GM18868 (cell line): ENCODE measurements at regions not wholly inside any gene's neighbourhood (a gene's known extent, or its start where the extent isn't known, plus 50 kb on each side); places are given as distances from the start of the nearest gene placed in this dataset.
"Not testable (repeated sequence)": the region's sequence is repeated elsewhere in the genome, so short reads cannot be mapped to it uniquely, and the experiment has no call there.

Experiments used
- ATAC-seq: cut with Tn5 transposase; IDR thresholded peaks from one replicate; pipeline ENCODE4 v1.9.1; 2021; ENCODE audit warnings: mild to moderate bottlenecking, moderate library complexity; ENCODE audit not compliant: unreplicated experiment

- ATAC-seq = not testable (repeated sequence)
Measured at GRCh38 chr3:103297502-103297901, 862.7 kb downstream of the ZPLD1 start.

- no peak for ATAC-seq
Measured at GRCh38 chr3:103306104-103306503, 871.3 kb downstream of the ZPLD1 start.

- ATAC-seq = no peak
Measured at GRCh38 chr3:103308921-103309320, 874.1 kb downstream of the ZPLD1 start.

- ATAC-seq = no peak
Measured at GRCh38 chr3:103319912-103320311, 885.1 kb downstream of the ZPLD1 start.

- ATAC-seq = no peak
Measured at GRCh38 chr3:103337179-103337845, 902.5 kb downstream of the ZPLD1 start.

- no peak for ATAC-seq
Measured at GRCh38 chr3:103341078-103341606, 906.3 kb downstream of the ZPLD1 start.

DNA sequence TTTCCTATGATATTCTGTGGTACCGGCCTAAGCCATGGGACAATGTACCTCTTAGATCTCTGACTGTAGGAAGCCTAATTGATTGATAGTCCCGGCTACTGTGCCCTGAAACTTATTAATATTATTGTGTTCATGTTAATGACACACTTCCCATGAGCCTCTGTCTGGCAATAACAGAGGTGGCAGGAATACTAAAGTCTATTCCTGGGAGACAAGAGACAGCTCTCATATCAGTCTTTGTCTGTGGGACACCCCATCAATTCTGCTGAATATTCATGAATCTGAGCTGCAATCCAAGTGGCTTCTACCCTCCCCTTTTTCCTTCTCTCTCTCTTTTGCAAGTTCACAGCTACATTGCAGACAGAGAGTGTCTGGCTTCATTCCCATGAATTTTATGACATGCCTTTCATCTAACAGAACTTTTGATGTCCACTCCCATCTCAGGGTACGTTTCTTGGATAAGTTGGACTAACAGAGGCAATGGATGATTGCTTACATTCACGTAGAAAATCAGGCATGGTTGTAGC lies 907.5 kb downstream of the ZPLD1 start:
- no peak for ATAC-seq

- no peak for ATAC-seq
Measured at GRCh38 chr3:103349760-103350159, 914.9 kb downstream of the ZPLD1 start.

- ATAC-seq = no peak
Measured at GRCh38 chr3:103365467-103365866, 930.7 kb downstream of the ZPLD1 start.

GRCh38 chr3:103367481-103367880 lies 932.7 kb downstream of the ZPLD1 start:
- ATAC-seq = no peak

- no peak for ATAC-seq
Measured at GRCh38 chr3:103371411-103371810, 936.6 kb downstream of the ZPLD1 start.

GRCh38 chr3:103372031-103372430 lies 937.2 kb downstream of the ZPLD1 start:
- ATAC-seq = no peak

DNA sequence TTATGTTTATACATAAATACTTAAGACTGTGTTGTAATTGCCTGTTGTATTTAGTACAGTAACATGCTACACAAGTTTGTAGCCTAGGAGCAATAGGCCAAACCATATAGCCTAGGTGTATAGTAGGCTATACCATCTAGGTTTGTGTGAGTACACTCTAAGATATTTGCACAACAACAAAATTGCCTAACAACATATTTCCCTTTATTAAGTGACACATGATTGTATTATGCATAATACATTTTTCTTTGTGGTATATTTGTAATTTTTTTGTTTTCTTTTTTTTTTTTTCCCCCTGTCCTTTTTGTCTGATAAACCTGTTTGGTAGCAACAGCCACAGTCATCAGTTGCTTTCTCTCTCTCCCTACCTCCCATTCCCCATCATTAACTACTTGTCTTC lies 945.6 kb downstream of the ZPLD1 start:
- no peak for ATAC-seq

DNA sequence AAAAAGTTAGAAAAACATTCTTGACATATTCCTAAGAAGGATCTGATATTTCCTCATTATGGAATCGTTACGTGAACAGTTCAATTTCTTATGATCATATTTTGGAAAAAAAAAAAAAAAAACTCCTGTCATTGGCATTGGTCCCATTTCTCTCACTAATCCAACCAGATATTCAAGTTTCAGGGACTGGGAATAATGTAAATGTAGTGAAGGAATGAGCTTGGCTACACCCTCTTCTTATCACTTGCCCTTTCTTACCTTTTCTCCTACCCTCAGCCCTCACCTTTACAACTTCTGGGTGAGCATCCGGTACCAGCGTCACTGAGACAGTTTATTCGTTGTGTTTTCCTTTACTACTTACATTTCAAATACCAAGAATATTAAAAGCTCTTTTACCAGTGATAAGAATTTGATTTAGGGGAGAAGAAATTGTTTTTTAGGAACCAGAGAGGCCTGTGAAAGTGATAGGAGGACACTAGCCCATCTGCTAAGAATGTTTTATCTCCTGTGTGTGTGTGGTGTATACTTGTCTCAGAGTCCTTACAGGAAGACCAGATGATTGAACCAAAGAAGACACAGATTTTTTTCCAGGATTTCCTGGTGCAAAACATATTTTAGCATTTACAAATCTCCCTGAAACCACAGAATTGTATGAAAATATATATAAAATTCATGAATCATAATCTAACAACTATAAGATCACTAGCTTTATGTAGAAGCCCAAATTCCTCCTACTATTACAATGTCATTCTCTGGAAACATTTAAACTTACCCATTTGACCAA lies 946.7 kb downstream of the ZPLD1 start:
- no peak for ATAC-seq

GRCh38 chr3:103385961-103386656 lies 951.3 kb downstream of the ZPLD1 start:
- ATAC-seq = no peak

DNA sequence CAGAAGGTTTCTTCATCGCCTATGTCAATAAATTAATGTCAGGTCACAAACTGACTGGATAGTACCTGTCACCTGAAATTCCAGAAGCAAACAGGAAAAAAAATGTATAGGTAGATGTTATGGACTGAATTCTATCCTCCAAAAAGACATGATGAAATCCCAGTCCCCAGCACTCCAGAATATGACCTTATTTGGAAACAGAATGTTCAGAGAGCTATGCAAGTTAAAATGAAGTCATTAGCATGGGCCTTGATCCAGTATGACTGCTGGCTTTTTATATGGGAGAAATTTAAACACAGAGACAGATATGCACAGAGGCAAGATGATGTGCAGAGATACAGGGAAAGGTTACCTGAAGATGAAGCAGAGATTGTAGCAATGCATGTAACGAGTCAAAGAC lies 953.4 kb downstream of the ZPLD1 start:
- no peak for ATAC-seq

DNA sequence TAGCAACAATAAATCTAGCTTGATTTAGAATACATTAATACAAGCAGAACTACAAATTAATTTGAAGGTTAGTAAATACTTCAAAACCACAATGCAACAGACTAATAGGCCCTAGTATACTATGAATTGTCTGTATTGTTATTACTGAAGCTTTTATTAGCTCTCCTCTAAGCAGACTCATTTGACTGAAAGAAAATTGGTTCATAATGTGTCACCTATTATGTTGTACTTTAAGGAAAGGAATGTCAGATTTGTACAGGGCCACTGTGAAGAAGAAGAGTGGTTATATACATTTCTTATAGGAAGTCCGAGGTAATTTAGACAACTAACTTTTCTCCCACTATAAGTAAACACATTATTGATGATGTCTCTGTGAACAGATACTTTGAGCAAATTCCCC lies 954.5 kb downstream of the ZPLD1 start:
- no peak for ATAC-seq

DNA sequence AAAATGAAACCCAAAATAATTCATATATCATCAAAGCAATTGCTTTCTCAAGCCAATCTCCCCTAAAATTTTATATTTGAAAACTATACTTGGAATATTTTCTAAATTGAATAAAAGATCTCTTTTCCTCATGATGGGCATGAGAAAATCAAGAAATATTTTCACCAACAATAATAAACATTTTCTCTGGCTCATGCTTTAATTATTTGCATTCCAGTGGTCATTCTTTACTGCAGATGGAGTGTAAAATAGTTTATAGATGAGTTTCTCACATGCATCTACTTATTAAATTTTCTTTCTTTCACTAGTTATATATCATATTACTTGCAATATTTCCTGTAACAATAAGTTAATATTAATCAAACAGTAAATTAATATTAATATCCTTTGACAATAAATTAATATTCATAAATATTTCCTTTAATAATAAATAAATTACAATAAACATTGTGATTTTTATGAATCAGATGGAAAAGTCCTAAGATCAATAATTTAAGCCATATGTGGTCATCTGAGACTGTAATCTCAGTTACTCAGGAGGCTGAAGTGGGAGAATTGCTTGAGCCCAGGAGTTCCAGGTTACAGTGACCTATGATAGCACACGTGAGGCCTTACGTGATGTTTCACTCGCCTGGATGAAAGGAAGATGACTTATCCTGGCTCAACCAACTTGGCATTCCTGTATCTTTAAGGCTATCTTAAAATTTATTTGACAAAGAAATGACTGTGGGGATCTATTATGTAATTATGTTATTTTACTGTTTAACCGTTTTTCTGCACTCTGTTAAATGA lies 958.8 kb downstream of the ZPLD1 start:
- ATAC-seq = no peak

DNA sequence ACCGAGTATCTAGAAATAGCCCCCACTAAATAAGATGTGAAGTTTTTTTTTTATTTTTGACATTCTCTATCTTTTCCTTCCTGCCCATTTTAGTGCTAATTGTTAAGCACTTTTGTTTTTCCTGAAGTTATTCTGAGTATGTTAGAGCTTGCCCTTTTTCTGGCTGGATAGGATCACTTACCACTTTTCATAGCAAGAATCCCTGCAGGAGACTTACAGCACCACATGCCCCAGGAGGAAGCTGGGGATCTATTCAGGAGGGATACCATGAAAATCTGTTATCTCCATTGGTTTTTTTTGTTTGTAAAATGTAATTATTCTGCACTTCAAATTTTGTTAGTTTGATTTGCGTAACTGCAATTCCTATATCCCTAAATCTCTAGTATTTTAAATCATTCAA lies 968.4 kb downstream of the ZPLD1 start:
- no peak for ATAC-seq

GRCh38 chr3:103406320-103406850 lies 971.6 kb downstream of the ZPLD1 start:
- no peak for ATAC-seq
